ENCODE measurements at regions not wholly inside any gene's neighbourhood (a gene's known extent, or its start where the extent isn't known, plus 50 kb on each side); places are given as distances from the start of the nearest gene placed in this dataset.

DNA sequence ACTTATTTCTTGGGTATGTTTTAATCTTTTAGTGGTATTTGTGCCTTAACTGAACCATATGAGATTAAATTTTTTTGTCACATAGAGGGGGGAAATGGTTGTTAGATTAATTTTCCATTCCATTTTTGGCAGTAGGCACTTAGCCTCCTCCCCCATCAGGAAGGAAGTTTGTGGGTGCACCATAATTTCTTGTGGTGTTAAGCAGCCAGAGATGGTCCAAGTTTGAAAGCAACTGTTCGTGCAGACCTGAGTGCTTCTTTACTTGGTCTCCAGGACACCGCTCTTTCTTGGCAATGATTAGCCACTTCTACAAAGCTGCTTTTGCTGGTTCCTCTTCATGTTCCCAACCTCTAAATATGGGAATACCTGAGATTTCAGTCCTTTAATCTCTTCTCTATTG is 92.7 kb upstream of the RPL34 start:
- no peak for DNase-seq (ENCODE audit: low read depth in 2 of 2)

DNA sequence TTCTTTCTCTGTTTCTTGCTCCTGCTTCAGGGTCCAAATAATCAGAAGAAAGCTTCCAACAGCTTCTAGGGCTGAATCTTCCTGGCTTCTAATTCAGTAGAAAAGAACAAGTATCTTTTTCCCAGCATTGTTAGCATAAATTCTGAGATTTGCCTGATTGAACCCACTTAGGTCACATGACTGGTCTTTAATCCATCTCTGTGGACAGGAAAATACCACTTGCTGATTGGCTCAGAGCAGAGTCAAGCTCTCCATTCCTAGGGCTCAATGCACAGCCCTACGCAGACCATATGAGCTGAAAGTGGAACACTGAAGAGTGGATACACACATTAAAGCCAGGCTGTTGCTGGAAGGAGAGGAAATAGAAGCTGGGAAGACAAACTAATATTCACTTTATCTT is 99.6 kb upstream of the RPL34 start:
- DNase-seq (ENCODE audit: low read depth in 2 of 2), result no peak

DNA sequence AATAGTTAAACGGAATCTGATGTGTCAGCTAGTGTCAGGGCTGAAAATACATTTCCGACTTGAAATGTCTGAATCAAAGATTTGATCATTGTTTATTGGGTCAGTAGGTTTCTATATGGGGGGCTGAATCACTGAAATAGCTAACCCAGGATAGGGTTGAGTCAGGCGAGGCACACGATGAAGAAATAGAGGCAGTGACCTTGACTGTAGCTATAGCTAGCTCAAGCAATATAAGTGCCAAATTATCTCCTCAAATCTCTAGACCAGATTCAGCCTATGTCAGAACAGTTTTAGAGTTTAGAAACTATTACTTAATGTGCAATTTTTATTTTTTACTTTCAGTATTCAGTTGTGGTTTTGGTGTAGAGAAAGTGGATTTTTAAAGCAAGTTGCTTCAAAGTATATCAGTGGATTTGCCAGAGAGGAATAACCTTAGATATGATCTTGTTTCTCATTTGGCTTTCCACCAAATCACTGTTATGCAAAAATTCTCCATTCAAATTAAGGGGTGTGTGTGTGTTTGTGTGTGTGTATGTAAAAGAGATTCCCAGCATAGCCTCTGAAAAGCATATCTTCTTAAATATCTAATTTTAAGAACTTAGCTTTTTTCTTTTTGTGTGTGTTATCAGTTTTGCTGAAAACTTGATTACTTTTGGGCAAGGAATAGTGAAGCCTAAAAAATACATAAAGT is 100.3 kb upstream of the RPL34 start:
- DNase-seq (ENCODE audit: low read depth in 2 of 2), result no peak

DNA sequence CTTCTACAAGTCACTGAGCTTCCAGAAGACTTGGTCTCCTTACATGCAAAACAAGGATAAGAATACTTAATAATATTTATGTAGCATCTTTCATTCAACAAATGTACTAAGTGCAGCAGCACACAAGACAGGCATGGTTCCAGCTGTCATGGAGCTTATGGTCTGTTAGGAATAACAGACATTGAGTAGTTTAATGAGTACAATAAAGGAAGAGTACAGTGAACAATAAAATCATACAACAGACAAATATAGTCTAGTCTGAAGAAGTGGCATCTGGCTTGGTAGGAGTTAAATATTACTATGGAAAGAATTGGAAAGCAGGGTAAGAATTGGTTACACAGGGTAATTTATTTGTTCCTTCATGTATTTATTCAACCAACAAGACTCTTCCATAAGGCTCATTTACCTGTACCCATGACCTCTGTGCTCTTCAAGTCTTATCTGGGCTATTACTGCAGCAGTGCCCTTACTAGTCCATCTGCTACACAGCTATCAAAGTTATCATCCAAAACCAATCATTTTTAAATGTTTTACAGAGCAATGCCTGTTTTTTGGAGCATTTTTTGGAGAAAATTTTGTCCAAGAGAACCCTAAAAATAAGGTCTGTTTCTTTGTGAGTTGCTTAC is 101.1 kb upstream of the RPL34 start:
- DNase-seq (ENCODE audit: low read depth in 2 of 2), result no peak

DNA sequence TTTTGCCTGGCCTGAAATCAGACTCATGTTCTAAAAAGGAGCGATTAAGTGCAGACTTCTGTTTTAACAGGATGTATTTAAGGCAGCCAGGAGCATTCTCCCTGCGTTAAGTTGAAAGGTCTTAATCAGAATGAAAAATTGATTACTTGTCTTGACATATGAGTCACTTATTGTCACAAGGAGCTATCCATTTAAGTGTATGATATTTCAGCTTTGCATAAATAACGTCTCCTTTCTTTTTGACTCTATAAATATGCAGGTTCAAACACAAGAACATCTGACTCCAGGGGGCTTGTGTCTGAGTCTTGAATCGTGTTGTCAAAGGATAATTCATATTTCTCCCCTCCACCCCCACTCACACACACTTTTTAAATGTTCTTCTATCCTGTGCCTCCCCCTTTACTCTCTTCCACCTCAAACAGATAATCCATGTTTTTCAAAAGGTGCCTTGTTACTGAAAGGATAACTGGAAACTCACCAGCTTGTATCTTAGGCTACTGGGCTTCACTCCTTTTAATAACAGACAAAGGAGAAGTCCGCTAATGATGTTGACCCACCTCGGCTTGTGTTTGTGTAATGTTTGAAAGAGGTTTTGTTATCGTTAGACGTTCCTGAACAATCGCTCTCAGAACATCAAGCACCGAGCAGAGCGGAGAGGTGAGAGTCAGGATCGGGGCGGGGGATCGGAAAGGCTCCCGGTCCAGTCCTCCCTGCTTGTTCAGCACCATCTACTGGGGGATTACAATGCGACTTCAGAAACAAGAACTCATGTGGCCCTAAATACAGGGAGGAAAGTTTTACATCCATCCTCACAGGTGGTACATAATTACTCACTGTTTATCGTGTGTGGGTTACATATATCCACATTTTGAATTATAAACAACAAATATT is 107.5 kb upstream of the RPL34 start:
- DNase-seq (ENCODE audit: low read depth in 2 of 2), result peak; percentile 4 to 13

DNA sequence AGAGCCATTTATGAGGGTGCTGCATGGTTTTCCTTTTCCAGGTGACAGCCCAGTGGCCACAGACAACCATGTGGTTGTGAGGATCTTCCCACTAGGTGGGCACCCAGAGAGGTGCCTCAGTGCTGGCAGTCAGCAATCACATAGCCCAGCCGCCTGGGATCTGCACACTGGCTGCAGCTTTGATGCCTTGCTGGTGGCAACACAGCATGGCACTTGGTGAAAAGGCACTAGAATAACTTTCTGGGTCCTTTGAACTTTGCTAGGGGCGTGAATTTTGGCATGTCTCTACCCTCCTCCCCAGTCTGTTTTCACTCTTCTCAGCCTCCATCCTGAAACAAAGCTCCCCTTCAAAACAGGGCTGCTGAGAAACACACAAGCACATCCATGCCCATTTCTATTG is 108.8 kb upstream of the RPL34 start:
- no peak for DNase-seq (ENCODE audit: low read depth in 2 of 2)

DNA sequence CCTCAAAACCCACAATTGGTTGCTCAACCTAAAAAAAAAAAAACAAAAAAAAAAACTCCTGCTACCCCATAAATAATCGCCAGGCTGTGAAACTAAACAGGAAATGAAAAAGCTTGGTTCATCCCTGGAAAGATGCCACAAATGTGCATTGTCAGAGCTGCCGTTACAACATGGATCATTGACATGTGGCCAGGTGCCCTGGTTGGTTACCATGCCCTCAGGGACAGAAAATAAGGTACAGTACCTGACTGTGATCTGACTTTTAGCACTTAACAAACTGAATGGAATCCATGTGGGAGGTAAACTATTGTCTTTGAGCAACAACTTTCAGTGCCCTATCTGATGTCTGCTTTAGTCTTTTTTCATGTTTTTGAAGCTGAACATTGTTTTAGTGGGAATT is 118.0 kb upstream of the RPL34 start:
- no peak for DNase-seq (ENCODE audit: low read depth in 2 of 2)

DNA sequence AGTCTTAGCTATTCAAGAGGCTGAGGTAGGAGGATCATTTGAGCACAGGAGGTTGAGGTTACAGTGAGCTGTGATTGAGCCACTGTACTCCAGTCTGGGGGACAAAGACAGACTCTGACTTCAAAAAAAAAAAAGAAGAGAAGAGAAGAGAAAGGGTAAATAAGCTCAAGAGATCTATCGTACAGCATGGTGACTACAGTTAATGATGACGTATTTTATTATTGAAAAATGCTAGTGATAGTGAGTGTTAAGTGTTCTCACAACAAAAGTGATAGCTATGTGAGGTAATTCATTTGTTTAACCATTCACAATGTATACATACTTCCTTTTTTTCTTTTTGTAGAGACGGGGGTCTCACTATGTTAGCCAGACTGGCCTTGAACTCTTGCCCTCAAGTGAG is 121.5 kb upstream of the RPL34 start:
- DNase-seq (ENCODE audit: low read depth in 2 of 2), result no peak

DNA sequence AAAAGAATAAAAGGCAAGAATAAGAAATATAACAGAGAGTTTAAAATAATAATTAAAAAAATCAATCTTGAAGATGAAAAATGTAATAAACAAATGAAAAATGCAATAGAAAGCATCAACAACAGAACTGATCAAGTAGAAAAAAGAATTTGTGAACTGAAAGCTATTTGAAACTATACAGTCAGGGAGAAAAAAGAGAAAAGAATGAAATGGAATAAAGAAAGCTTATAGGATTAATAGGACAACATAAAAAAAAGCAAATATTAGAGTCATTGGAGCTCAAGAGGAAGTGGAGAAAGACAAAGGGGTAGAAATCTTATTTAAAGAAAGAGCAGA is 126.8 kb upstream of the RPL34 start:
- no peak for DNase-seq (ENCODE audit: low read depth in 2 of 2)

DNA sequence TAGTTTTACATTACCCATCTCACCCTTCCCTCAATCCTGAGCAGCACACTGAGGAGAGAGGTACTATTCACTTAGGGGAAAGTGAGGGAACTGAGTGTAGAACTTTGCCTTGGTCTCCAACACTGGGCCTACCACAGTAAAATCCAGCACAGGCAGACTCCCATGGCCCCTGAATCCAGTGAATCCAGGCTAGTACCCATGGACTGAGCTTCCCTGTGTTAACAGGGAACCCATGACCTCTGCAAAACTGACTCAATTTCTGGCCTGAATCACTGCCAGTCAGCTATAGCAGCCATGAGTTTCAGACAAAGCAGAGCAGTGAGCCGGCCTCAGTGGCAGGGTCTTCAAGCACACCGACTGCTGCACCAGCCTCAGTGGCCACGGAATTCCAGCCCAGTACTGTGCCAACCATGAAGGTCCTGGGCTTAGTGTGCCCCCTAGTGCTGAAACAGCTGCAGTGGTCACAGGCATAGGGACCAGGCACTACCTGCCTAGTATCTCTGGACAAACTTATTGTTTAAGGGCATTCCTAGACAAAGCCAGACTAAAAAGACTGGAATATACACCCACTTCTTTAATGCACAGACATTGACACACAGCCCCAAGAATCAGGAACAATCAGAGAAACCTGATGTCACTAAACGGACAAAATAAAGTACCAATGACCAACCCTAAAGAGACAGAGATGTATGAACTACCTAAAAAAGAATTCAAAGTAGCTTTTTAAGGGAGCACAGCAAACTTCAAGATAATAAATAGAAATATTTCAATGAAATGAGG is 127.4 kb upstream of the RPL34 start:
- no peak for DNase-seq (ENCODE audit: low read depth in 2 of 2)

DNA sequence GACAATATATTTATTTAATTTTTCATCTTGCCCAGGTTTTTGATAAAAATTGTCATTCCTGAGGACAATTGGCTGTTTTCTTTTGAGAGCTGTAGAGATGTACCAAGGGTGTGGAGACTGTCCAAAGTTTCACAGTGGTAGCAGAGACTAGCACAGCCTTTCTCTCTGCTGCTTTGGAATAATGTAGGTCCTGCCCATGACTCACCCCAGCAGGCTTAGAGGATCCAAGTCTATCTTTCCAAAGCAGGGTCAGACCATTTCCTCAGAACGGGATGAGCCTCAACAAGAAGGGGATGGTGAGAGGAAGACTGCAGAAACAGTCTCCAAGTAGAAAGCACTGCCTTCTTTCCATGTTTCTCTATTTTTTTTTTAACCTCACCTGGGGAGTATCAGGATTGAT is 131.5 kb upstream of the RPL34 start:
- DNase-seq (ENCODE audit: low read depth in 2 of 2), result no peak

DNA sequence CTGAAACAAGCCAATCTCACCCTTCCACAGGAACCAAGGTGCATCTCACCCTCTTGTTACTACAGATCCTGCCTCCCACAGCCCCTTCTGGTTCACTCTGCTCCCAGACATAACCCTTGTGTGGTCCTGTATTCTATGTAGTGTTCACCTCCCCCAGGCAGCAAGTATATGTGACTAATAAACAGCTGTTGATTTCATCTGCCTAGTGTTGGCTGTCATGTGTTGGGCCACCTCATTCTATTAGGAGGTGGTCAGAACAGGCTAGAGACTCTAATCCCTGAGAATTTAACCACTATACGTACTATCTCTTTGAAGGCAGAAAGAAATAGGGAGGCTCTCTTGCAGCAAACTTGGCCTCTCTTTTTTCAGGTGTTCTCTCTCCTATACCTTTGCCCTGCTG is 134.3 kb upstream of the RPL34 start:
- DNase-seq (ENCODE audit: low read depth in 2 of 2), result no peak

DNA sequence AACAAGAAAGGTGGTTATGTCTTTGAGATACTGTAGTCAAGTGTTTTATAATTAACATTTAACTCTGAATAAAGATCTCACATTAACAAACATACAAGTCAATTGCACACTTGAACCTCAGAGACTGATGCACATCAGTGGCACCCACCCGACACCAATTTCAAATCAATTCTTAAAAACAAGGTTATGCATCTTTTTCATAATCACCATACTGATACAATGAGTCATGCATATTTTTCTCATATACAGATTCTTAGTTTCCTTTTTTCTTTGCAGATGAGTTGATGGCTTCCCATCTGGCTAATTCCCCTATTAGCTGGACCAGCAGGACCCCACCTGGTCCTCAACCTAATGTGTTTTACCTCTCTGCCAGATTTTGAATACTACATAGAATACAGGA is 136.2 kb upstream of the RPL34 start:
- no peak for DNase-seq (ENCODE audit: low read depth in 2 of 2)

DNA sequence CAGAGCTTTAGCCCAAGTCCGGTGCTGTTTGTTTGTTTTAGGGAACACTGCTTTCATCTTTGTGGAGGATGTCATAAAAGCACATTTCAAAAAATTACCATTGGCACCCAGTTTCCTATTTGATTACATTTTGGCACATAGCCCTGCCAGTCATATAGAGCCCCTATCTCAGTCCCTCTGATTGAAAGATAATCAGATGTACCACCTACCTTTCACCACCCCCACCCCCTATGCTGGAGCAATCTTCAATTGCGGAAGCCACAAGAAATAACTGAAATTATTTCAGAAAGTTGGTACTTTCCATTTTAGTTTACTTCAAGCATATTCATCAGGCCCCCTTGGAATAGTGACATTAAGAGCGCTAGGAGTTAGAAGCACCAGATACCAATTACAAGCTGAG is 136.7 kb upstream of the RPL34 start:
- DNase-seq (ENCODE audit: low read depth in 2 of 2), result no peak

DNA sequence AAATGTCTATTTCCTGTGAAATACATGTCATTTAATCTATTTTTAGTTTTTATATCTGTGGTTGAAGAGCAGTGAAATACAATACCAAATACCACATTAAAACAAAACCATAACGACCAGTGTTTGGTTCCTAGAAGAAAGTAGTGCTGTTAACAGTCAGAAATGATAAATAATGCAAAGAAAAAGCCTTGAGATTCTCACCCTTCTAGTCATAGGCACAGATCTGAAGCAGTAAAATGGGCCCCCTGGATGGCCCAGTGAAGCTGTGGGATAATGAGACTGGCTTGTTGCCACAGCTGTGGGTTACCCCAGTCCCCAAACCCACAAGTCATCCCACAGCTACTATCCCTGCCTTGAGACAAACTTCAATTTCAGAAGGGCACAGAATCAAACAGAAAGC is 137.3 kb upstream of the RPL34 start:
- no peak for DNase-seq (ENCODE audit: low read depth in 2 of 2)

DNA sequence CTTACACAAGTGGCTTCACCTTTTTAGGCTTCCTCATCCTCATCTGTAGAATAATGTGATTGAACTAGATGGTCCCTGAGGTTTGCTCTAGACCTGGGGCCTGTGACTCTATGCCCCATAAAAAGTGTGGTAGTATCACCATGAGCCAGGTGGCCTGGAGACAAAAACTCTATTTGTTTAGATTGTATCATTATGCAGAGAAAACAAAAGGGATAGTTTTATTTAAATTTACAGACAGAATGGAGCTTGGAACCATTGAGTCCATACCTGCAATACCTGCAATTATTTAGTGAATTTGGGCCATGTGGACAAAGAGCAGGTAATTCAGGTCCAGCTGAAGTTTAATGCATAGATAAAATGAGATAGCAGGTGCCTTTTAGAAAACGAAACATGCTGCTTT is 139.5 kb upstream of the RPL34 start:
- no peak for DNase-seq (ENCODE audit: low read depth in 2 of 2)

DNA sequence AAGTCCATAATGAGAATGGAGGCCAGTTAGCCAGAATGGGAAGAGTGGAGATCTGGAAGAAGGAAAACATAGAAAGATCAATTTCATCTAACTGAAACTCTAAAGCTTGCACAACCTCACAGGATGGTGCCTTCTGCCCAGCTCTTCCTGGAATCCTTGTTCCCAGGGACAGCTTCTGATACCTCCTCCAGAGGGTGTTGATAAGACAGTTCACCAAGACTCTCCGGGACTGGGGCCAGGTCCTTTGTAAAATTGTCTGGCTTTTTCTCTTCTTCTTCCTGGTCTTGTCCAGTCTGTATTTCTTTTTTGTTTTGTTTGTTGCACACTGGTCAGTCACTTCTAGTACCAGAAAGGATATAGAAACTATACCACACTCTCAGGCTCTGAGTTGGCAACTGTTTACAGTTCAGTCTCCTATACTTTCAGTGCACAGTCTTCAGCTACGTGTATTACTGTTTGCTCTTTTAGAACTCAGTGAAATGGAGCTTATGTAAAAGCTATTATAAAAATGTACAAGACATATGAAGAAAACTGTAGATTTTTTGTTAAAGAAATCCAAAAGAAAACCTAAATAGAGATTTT is 142.8 kb upstream of the RPL34 start:
- DNase-seq (ENCODE audit: low read depth in 2 of 2), result no peak

DNA sequence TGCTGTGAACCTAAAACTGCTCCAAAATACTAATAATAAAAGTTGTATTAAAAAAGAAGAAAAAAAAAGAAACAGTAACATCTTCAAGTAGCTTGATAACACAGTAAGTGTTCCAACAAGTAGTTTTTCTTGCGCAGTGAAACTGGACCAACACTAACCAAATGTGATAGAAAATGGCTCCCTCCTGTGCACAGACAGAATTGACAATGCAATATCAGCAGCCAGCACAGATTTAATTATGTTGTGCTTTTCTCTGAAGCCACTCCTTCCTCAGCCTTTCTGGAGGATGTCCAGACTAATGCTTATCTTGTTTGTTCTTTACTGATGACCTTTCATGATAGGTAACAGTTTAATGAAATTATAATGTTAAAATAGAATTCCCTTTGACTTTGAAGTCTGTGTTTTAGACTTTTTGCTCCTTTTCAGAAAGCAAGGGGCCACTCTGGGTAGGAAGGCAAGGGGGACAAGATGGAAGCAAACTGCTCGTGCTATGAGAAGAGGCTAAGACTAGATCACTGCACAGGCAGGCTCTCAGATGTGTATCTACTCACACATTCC is 147.1 kb upstream of the RPL34 start:
- DNase-seq (ENCODE audit: low read depth in 2 of 2), result no peak

DNA sequence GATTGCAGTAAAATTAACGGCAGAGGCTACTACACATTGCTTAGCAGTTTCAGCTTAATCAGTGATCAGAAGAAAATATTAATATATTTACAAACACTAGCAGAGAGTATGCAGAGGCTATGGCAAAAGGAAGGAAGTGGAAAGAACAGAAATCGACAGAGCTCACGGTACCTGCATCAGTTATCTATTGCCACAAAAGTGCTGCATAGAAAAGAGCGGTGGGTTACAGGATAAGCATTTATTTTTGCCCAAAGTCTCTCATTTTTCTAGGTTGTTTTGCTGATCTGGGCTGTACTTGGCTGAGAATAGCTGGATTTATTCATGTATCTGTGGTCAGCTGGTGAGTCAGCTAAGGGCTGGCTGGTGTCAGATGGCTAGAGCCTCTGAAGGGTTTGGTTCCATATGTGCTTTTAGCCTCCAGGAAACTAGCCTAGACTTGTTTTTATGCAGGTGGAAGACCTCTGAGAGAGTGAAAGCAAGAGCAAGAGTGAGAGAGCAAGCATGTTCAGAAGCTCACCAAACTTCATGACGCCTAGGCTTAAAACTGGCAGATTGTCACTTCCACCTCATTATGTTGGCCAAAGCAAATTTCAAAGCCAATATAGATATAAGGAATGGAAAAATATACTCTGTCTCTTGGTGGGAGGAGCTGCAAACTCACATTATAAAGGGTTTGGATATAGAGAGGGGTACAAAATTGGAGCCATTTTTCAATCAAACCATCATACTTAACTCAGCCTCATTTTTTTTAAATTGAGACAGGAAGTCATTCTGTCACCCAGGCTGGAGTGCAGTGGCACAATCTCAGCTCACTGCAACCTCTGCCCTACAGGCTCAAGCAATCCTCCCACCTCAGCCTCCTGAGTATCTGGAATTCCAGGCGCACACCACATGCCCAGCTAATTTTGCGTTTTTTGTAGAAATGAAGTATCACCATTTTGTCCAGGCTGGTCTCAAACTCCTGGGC is 153.2 kb upstream of the RPL34 start:
- DNase-seq (ENCODE audit: low read depth in 2 of 2), result no peak

DNA sequence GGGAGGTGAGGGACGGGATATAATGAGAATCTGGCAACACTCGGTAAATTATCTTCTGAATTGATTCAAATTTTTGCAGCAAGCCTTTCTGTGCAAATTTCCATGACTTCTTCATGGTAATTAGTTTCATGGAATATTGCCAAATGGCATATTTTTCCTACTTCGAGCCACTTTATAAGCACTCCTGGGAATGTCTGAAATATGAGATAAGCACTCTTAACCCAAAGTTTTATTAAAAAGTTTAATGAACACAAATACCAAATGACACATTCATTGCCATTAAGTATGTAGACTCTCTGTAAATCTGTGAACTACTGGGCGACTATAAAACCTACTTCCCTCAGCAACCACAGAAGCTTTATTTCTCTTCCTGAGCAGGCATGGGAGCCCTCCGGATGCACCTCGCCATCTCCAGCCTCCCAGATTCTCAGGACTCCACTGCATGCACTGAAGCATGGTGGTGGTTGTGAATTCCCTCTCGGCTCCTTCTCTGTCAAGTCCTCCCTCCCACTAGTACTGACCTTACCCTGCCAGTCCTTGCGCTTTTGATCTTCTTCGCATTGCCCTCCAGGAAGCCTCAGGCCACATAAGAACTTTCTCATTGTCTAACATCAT is 154.4 kb upstream of the RPL34 start:
- no peak for DNase-seq (ENCODE audit: low read depth in 2 of 2)
